K562 (cell line): ENCODE measurements at regions not wholly inside any gene's neighbourhood (a gene's known extent, or its start where the extent isn't known, plus 50 kb on each side); places are given as distances from the start of the nearest gene placed in this dataset.
"Not testable (repeated sequence)": the region's sequence is repeated elsewhere in the genome, so short reads cannot be mapped to it uniquely, and the experiment has no call there.

Source experiments
- ARNT ChIP-seq, 2 experiments: fragments of 450-650 bp; IDR thresholded peaks; 2 replicates each; pipeline ENCODE4 v1.6.1; 2016; ENCODE audit warnings: mild to moderate bottlenecking in 1 of 2
- BRCA1 ChIP-seq, 2 experiments: fragments of 450-650 bp in 1 of 2; sonication (generic) in 1 of 2; formaldehyde crosslinking in 1 of 2; IDR thresholded peaks; 2 replicates each; pipeline versions ENCODE4 v1.5.0 to v1.6.1; 2017 to 2020; ENCODE audit warnings: mild to moderate bottlenecking in 1 of 2, missing genetic modification reagents in 1 of 2
- FOXJ2 ChIP-seq: fragments of 200-800 bp; sonication (Bioruptor generic); IDR thresholded peaks from 2 replicates; pipeline ENCODE4 v1.6.1; 2016; ENCODE audit warnings: missing genetic modification characterization, missing compliant biosample characterization
- HCFC1 ChIP-seq: IDR thresholded peaks from 2 replicates; pipeline ENCODE4 v1.6.1; 2012; ENCODE audit warnings: low read depth, low read length, improper control_type of control experiment
- JUND ChIP-seq, 2 experiments: IDR thresholded peaks; 2 replicates in 1 of 2; 3 replicates in 1 of 2; pipeline ENCODE4 v1.6.1; 2011; ENCODE audit warnings: borderline replicate concordance in 2 of 2, low read depth in 2 of 2, low read length in 2 of 2, improper control_type of control experiment in 1 of 2, missing biosample characterization in 1 of 2, missing genetic modification characterization in 1 of 2, missing genetic modification reagents in 1 of 2
- NR1H2 ChIP-seq: sonication (generic); formaldehyde crosslinking; IDR thresholded peaks from 2 replicates; pipeline ENCODE4 v1.4.0; 2020; ENCODE audit warnings: mild to moderate bottlenecking, missing genetic modification reagents
- POLR2A ChIP-seq: fragments of 450-650 bp; conservative IDR thresholded peaks from 2 replicates; pipeline ENCODE4 v1.6.1; 2016
- RAD21 ChIP-seq, 2 experiments: fragments of 250-450 bp in 1 of 2; fragments of 450-650 bp in 1 of 2; sonication (Bioruptor Pico) in 1 of 2; formaldehyde crosslinking in 1 of 2; IDR thresholded peaks in 1 of 2; conservative IDR thresholded peaks in 1 of 2; 2 replicates each; pipeline versions ENCODE4 v1.4.0 to v1.8.0; 2020 to 2022; ENCODE audit warnings: mild to moderate bottlenecking in 2 of 2, moderate library complexity in 1 of 2
- SNIP1 ChIP-seq: fragments of 450-650 bp; IDR thresholded peaks from 2 replicates; pipeline ENCODE4 v1.7.1; 2017; ENCODE audit warnings: low read depth, mild to moderate bottlenecking
- ZNF644 ChIP-seq: fragments of 200-800 bp; sonication (Bioruptor generic); IDR thresholded peaks from 2 replicates; pipeline ENCODE4 v1.6.1; 2016; ENCODE audit warnings: low read depth, missing genetic modification characterization, missing compliant biosample characterization
- TF ChIP-seq, protein P1 (sequence below): fragments of 250-450 bp; sonication (Bioruptor Pico); IDR thresholded peaks from 2 replicates; pipeline ENCODE4 v1.5.0; 2020; ENCODE audit warnings: mild to moderate bottlenecking, borderline replicate concordance
- TF ChIP-seq, protein P2 (sequence below), 3 experiments: IDR thresholded peaks in 2 of 3; conservative IDR thresholded peaks in 1 of 3; 2 replicates each; pipeline ENCODE4 v1.5.1; 2011 to 2012; ENCODE audit warnings: low read length in 3 of 3, mild to moderate bottlenecking in 3 of 3, control low read depth in 2 of 3, improper control_type of control experiment in 1 of 3, inconsistent platforms in 1 of 3, low read depth in 1 of 3, mixed read lengths in 1 of 3, moderate library complexity in 1 of 3; ENCODE audit not compliant: insufficient read depth in 2 of 3

DNA sequence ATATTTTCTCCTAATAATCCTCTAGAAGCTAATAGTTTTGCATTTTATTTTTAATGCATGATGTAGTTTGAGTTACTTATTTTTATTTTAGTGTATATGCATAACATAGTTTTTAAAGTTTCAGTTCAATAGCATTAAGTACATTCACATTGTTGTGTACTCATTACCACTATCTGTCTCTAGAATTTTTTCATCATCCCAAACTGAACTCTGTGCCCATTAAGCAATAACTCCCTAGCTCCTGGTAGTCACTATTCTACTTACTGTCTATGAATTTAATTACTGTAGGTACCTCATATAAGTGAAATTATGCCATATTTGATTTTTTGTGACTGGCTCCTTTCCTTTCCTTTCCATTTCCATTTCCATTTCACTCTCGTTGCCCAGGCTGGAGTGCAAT lies 74.4 kb upstream of the NUTM2F start:
- TF ChIP-seq POLR2A; ZNF644 (tag); ARNT (IDR thresholded peaks at IDR 0.05); JUND (IDR thresholded peaks at IDR 0.05; ENCODE audit: borderline replicate concordance, low read depth, low read length); JUND (tag; IDR thresholded peaks at IDR 0.05; ENCODE audit: borderline replicate concordance, low read depth, low read length); HCFC1; NR1H2; FOXJ2 (tag); BRCA1 (IDR thresholded peaks at IDR 0.05); BRCA1 (CRISPR knock-in tag; IDR thresholded peaks at IDR 0.05); RAD21 (CRISPR knock-in tag; conservative IDR thresholded peaks at IDR 0.05 in 1 of 2, IDR thresholded peaks at IDR 0.05 in 1 of 2); SNIP1: not testable (repeated sequence)
- TF ChIP-seq, protein P1, sequence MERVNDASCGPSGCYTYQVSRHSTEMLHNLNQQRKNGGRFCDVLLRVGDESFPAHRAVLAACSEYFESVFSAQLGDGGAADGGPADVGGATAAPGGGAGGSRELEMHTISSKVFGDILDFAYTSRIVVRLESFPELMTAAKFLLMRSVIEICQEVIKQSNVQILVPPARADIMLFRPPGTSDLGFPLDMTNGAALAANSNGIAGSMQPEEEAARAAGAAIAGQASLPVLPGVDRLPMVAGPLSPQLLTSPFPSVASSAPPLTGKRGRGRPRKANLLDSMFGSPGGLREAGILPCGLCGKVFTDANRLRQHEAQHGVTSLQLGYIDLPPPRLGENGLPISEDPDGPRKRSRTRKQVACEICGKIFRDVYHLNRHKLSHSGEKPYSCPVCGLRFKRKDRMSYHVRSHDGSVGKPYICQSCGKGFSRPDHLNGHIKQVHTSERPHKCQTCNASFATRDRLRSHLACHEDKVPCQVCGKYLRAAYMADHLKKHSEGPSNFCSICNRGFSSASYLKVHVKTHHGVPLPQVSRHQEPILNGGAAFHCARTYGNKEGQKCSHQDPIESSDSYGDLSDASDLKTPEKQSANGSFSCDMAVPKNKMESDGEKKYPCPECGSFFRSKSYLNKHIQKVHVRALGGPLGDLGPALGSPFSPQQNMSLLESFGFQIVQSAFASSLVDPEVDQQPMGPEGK (CRISPR knock-in tag) = not testable (repeated sequence)
- TF ChIP-seq, protein P2, sequence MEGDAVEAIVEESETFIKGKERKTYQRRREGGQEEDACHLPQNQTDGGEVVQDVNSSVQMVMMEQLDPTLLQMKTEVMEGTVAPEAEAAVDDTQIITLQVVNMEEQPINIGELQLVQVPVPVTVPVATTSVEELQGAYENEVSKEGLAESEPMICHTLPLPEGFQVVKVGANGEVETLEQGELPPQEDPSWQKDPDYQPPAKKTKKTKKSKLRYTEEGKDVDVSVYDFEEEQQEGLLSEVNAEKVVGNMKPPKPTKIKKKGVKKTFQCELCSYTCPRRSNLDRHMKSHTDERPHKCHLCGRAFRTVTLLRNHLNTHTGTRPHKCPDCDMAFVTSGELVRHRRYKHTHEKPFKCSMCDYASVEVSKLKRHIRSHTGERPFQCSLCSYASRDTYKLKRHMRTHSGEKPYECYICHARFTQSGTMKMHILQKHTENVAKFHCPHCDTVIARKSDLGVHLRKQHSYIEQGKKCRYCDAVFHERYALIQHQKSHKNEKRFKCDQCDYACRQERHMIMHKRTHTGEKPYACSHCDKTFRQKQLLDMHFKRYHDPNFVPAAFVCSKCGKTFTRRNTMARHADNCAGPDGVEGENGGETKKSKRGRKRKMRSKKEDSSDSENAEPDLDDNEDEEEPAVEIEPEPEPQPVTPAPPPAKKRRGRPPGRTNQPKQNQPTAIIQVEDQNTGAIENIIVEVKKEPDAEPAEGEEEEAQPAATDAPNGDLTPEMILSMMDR (IDR thresholded peaks at IDR 0.05 in 2 of 3, conservative IDR thresholded peaks at IDR 0.05 in 1 of 3; ENCODE audit: insufficient read depth in 2 of 3, low read depth in 1 of 3, low read length in 3 of 3) = not testable (repeated sequence)
